ENCODE measurements at regions not wholly inside any gene's neighbourhood (a gene's known extent, or its start where the extent isn't known, plus 50 kb on each side); places are given as distances from the start of the nearest gene placed in this dataset.

GRCh38 chr9:124126648-124127646 is 115.4 kb downstream of the LHX2 start:
- TF ChIP-seq ZFP30 (CRISPR knock-in tag; IDR thresholded peaks at IDR 0.05) (no peak), ISL1 (CRISPR knock-in tag; IDR thresholded peaks at IDR 0.05) (no peak), TSHZ2 (CRISPR knock-in tag; IDR thresholded peaks at IDR 0.05) (no peak)
